GM12874 (cell line): ENCODE measurements at regions not wholly inside any gene's neighbourhood (a gene's known extent, or its start where the extent isn't known, plus 50 kb on each side); places are given as distances from the start of the nearest gene placed in this dataset.

ENCODE experiments used
- CTCF ChIP-seq: IDR thresholded peaks from 2 replicates; pipeline ENCODE4 v1.5.1; 2011; ENCODE audit warnings: low read depth, mild to moderate bottlenecking, control low read depth, low read length, moderate library complexity; ENCODE audit not compliant: insufficient read depth

- no peak for TF ChIP-seq CTCF
Measured at GRCh38 chr15:62749036-62749815, 293.3 kb upstream of the TPM1 start.

DNA sequence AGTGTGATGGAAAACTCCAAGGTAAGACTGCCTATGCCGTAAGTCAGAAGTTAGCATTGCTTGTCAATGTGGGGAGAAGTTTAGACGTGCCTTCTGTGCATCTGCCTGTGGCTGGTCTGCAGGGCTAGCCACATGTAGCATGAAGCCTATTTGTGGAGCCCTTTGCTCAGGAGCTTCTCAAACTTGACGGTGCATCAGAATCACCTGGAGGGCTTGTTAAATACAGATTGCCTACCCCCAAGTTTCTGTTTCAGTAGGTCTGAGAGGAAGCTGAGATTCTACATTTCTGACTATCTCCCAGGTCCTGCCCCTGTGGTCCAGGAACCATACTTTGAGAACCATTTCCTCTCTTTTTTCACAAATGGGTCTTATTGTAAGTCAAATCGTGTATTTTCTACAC, 292.1 kb upstream of the TPM1 start:
- no peak for TF ChIP-seq CTCF

DNA sequence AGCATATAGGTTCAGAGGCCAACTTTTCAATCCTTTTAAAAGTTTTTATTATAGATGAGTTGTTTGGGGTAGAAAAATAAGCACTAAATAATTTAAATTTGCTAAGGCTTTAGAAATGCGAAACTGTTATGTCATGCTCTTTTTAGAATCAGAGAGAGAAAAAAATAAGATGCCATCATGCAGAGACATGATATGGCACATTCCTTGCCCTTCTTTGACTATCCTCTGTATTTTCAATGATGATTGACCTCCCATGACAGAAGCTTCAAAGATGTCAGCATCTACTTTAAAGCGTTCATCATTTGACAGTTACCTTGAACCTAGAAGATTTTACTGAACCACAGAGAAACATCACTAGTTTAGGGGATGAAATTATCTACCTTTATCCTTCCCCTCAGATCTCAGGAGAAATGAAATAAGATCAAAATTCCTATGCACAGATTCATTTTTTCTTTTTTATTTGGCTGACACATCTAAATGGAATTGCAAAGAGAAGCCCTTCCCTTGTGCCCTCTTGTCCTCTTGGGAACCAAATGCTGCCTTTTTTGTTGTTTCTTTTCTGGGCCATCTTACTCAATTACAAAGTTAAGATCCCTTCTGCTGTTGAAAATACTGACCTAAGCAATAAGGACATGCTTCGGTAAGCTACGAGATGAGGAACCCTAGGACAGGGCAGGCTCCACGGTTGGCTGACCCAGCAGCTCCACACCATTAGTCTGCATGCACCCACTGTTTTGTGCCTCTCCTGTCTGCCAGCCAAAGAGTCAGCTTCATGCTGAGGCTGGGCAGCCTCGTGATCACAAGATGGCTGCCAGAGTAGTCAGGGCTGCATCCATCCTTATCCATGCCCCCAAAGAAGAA, 289.7 kb upstream of the TPM1 start:
- TF ChIP-seq CTCF = no peak

DNA sequence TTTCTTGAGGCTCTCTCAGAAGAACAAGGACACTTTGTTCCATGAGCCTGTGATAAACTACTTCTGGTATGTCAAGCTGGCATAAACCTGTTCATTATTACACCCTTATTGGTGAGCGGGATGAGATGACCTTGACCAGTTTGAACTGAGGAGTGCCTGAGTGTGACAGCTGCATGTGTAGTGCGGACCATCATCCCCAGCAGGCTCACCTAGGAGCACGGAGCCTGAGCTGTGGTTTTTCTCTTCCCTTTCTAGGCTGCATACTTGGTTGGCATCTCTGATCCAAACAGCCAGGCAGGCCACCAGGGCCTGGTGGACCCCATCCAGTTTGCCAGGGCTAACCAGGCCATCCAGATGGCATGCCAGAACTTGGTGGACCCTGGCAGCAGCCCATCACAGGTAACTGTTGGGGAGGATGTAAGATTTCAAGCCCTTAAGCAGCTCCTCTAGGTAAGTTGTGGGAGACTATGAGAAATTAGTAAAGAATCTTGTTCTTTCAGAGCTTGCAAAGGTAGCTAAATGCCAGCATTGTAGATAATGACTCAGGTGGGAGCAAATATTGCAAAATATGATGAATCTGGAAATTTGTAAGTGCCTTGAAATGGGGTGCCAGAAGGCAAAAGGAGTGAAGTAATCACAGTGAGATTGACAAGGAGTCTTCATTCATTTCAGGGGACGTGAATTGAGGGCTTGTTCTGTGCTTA, 288.9 kb upstream of the TPM1 start:
- TF ChIP-seq CTCF = no peak

- TF ChIP-seq CTCF = no peak
Measured at GRCh38 chr15:62756326-62756994, 286.1 kb upstream of the TPM1 start.

DNA sequence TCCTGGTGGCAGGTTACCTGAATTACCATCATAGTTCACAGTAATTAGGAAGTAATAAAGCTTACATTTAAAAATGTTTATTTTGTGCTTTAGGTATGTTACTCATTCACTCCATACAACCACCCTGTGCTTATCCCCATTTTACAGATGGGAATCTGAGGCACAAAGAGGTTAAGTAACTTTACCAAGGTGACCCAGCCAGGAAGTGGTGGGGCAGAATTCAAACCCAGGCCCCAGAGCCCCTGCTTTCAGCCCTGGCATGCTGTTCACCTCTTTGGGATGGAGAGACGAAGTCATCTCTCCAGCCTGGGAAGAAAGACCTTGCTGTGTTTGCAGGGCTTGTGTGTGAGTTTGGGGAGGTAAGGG, 285.6 kb upstream of the TPM1 start:
- TF ChIP-seq CTCF = no peak

GRCh38 chr15:62757535-62757934, 285.0 kb upstream of the TPM1 start:
- no peak for TF ChIP-seq CTCF
